Retina (tissue), 1 donor: ENCODE measurements at regions not wholly inside any gene's neighbourhood (a gene's known extent, or its start where the extent isn't known, plus 50 kb on each side); places are given as distances from the start of the nearest gene placed in this dataset.
A peak's percentile ranks its signal among the peaks of the same experiment; 100 is the strongest.
"Not testable (repeated sequence)": the region's sequence is repeated elsewhere in the genome, so short reads cannot be mapped to it uniquely, and the experiment has no call there.

Source experiments
- DNase-seq: peaks from one replicate; pipeline ENCODE4 v3.0.0-alpha.2; 2016

DNA sequence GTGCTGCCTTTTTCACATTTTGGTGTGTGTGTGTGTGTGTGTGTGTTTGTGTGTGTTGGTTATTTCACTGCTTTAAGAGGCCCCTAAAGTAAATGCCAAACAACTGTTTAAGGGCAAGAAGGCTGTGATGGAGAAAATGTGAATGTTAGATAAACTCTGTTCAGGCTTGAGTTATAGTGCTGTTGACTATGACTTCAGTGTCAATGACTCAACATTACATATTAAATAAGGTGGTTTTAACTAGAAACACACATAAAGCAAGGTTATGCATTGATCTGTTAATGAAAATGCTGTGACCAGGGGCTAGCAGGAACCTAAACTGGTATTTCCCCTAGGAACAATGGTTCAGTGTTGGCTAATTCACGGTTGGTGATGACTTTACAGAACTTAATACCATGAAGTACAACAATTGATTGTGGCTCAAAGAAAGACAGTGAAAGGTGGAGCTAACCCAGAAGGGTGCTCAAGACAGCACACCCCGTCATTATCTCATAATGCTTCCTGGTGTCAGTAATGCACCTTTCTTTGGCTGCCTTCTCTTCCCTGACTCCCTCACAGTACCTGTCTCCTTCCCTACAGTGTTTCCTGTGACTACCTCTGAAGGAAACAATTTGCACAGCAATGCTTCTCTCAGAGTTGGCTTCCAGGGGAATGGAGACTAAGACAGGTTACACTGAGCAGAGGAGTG, 116.1 kb downstream of the RIN2 start:
- DNase-seq, result no peak

DNA sequence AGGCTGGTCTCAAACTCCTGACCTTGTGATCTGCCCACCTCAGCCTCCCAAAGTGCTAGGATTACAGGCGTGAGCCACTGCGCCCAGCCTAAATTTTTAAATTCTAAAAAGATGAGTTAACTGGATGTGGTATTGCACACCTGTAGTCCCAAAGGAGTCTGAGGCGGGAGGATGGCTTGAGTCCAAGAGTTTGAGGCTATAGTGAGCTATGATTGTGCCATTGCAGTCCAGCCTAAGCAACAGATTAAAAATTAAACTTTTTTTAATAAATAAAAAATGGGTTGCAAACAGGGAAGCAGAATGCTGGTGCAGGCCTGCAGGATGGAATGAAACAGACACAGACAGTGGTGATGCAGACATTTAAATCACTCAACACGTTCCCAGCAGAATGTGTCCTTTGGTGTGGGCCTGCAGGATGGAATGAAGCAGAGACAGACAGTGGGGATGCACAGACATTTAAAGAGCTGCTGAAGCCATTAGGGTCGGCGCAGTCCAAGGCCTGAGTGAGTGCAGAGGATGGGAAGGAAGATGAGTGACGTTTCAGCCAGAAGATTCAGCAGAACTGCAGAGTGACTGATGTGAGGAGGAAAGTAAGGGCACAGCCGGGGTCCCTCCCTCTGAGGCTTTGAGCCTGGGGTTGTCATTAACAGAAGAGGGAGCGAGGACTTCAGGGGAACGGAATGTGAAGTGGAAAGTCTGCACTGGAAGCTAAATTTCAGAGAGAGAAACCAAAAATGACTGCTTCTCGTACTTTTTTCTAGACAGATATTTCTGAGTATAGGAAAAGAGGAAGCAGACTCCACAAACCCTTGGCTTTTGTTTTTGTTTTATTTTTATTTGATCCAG, 117.5 kb downstream of the RIN2 start:
- DNase-seq, result no peak

DNA sequence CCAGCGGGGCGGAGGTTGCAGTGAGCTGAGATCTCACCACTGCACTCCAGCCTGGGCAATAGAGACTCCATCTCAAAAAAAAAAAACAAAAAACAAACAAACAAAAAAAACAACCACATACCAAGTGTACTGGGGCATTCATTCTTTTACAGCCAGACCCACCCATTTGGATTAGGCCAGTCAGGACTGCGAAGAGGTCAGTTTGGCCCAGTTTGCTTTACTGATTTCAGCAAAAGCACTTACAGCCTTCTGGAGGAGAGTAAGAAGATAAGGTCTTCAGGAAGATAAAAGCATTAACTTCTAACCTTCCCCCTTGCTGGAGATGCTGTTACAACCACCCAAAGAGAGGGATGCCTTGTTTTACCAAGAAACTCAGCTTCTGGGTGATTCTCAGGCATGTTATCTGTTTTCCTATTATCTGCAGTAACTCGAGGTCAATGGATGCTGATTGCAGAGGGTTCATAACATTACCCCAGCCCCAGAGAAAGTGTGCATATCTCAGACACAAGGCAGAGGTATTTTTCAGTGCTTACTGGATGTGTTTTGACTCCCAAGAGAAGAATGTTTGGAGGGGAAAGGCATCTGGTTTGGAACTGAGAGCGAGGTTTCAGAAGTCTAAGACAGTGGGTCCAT, 118.9 kb downstream of the RIN2 start:
- no peak for DNase-seq

DNA sequence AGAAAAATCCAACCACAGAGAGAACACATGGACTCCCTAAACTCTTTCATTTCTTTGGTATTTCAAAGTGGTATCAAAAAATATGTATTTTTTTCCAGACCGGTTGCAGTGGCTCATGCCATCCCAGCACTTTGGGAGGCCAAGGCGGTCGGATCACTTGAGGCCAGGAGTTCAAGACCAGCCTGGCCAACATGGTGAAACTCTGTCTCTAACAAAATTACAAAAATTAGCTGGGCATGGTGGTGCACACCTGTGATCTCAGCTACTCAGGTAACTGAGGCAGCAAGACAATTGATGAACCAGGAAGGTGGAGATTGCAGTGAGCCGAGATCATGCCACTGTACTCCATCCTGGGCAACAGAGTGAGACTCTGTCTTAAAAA, 121.8 kb downstream of the RIN2 start:
- DNase-seq, result not testable (repeated sequence)

DNA sequence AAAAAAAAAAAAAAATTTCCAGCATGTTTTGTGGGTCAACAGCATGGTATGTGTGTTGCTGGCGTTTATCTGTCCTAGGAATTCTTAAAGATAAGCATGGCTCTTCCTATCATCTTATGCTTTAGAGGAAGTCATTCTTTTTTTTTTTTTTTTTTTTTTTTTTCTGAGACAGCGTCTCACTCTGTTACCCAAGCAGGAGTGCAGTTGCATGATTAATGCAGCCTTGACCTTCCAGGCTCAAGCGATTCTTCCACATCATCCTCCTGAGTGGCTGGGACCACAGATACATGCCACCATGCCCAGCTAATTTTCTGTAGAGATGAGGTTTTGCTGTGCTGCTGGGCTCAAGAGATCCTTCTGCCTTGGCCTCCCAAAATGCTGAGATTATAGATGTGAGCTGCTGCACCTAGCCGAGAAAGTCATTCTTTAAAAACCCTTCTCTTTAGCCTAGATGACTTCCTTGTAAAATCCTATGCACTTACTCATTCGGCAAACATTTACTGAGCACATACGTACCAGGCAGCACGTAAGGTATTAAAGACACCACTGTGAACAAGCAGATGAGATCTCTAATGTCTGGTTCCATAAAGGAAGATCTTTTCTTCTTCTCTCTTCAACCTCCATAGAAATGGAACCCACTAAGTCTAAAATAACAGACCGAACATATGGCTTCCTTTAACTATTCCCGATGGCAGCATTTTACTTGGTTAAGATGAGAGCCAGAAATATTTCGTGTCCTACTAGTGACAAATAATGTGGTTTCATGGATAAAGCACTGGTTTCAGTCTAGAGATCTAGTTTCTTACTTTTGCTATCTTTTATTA, 122.4 kb downstream of the RIN2 start:
- DNase-seq, result no peak

DNA sequence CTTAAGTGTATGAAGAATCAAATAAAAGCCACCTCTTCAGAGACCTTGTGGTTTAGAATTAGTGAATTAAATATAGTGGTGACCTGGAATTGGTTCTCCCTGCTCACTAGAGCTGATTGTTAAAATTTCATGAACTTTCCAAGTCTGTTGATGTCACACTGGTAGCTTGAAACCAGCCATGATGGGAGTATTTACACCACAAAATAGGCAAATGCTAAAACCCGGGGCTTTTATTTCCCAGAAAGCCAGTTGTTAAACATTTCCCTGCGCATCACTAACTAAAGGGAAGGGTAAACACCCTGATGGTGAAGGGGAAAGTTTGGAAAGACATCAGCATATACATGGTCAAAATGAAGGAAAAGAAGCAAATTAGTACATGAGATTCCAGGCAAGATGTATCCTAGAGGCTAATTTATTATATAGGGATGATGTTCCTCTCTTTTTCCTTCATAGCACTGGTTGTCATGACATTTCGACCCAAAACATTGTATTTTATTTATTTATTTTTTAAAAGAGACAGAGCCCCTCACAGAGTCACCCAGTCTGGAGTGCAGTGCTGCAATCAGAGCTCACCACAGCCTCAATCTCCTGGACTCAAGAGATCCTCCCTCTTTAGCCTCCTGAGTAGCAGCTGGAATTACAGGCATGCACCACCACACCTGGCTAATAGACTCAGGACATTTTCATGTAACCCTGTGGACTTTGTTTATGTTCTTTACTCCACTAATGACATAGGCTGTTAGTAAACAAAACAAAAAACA, 123.2 kb downstream of the RIN2 start:
- no peak for DNase-seq

DNA sequence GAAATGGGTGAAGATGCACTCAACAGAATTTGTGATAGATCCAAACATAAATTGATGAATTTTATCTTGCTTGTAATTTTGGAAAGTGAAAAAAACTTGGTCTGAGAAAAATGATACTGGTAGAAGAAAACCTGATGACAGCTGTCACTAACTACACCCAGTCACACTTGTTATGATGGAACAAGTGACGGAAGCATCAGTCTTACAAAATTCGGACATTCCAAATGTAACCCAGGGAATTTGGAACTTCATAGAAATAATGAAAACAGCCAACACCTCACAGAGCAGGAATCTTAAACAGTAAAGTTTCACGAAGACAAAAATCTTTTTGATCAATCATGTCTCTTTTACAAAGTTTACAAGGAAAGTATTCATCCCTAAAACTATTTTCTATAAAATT, 123.9 kb downstream of the RIN2 start:
- no peak for DNase-seq

DNA sequence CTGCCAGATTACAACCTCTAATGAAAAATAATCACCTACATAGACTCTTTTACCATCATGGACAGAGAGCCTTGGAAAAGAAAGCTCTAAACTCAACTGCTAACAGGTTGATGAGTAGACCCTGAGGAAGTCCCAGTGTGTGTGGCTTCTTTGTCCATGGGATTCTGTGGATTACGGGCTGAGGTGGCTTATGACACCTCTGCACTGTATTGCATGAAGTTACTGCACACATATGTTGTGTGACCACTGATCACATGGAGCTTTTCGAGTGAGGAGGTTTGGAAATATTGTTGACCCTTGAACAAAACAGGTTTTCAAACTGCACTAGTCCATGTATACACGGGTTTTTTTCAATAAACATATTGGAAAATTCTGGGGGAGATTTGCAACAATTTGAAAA, 124.4 kb downstream of the RIN2 start:
- DNase-seq, result no peak

DNA sequence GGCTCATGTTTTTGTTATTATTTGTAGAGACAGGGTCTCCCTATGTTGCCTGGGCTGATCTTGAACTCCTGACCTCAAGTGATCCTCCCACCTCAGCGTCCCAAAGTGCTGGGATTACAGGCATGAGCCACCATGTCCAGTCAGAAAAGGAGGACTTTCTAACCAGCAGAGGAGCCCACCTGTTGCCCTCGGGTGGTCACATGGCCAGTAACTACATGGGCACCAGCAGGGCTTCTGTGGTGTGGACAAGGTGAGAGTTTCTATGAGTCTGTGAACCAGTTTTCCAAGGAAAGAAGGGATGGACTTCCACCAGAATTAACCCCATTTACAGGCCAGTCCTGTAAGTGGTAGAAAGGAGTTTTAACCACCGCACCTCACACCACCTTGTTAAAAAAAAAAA, 125.4 kb downstream of the RIN2 start:
- no peak for DNase-seq

DNA sequence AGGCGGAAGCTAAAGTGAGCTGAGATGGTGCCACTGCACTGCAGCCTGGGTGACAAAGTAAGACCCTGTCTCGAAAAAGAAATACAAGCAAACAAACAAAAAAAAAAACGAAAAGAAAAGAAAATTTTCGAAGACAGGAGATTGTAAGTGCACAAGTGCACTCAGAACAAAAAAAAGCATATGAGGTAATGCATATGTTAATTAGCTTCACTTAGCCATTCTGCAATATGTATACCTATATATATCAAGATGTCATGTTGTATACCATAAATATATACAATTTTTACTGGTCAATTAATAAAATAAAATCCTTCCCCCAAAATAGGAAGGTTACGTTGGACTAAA, 127.5 kb downstream of the RIN2 start:
- peak; percentile 37 for DNase-seq

DNA sequence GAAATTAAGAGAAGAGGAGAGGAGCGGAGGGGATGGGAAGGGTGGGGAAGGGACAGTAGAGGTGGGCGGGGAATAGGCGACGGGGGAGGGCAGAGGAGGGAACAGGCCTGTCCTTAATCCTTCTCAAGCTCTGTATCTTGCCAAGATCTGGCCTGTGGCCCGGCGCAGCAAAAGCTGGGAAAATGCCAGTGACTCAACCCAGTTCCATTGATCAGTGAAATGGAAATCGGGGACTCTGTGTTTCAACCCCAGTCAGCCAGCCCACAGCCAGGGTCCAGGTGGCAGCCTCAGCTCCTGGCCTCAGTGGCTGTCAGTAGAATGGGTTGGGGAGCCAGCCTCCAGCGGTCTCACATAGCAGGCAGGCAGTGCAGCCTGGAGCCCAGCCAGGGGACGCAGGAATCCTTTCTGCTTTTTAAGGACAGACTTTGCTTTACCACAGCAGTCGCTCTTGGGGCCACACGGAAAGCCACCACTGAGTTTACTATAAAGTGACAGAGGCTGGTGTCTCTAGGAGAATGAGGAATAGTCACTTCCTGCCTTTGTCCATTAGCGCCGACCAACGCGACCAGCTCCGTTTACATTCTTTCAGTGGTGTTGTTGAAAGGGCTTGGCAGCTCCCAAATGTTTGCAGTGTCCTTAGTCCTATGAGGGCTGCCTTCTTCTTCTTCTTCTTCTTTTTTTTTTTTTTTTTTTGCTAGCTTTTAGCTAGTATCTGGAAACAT, 128.0 kb downstream of the RIN2 start:
- peak; percentile 46 for DNase-seq

DNA sequence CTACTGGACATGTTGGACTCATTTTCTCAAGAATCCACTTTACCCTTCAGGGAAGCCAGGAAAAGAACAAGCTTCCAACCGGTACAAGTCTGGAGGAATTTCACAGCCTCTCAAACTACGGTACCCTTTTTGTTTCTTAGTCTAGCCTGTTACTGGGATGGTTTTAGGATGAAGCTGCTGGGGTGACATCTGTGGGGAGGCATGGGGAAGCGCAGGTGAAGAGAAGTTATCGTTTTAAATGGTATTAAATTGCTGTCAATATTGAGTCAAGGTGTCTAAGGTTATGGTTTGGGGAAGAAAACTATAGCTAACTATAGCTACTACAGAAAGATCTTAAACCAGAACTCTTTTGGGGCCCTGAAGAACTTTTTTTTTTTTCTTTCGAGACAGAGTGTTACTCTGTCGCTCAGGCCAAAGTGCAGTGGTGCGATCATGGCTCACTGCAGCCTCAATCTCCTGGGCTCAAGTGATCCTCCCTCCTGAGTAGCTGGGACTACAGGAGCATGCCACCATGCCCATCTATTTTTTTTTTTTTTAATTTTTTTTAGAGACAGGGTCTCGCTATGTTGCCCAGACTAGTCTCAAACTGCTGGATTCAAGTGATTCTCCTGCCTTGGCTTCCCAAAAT, 128.7 kb downstream of the RIN2 start:
- peak; percentile 7 for DNase-seq

DNA sequence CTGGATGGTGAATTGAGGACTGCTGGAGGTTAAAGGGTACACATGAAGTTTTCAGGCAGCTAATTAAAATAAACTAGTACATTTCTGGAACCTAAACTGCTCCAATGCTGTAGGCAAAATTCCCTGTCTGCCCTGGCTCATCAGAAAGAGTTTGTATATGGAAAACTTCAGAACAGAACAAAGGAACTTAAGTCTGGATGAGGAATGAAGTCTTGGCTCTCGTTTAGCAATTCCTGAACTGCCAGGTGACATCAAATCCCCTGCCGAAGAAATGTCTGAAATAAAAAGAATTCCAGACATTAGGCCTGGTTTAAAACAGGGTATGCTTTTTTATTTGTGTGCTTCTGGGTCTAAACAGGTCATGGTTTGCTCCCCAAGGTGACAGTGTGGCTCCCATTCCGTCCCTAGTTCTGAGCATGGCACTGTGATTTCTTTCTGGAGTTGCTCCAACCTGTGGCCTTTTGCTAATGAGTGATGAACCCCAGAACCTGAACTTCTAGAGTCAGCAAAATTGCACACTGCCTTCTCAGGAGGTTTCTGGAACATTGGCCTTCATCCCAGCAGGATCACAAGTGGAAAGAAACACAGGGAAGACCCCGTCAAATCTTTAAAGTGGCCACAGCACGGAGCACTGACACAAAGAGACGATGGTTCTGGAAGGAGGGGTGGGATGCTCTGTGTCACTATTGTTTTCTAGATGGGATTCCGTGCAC, 129.4 kb upstream of the NAA20 start:
- DNase-seq, result no peak

DNA sequence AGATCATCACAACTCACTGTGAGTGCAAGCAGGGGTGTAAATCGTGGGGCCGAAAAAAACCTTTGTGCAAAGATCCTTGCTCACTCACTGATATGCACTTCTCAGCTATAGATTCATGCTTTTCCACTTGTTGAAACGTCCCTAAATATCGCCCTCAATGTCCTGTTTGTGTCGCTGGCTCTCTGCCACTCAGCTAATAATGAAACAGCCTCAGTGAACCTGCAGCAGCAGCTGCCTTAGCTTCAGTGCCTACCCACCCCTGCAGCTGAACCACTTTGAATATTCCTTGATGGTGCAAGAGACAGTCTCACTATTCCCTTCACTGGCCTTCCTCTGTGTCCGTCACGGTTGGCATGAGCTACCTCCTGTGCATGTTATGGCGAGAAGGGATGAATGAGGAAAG, 128.9 kb upstream of the NAA20 start:
- peak; percentile 48 for DNase-seq

DNA sequence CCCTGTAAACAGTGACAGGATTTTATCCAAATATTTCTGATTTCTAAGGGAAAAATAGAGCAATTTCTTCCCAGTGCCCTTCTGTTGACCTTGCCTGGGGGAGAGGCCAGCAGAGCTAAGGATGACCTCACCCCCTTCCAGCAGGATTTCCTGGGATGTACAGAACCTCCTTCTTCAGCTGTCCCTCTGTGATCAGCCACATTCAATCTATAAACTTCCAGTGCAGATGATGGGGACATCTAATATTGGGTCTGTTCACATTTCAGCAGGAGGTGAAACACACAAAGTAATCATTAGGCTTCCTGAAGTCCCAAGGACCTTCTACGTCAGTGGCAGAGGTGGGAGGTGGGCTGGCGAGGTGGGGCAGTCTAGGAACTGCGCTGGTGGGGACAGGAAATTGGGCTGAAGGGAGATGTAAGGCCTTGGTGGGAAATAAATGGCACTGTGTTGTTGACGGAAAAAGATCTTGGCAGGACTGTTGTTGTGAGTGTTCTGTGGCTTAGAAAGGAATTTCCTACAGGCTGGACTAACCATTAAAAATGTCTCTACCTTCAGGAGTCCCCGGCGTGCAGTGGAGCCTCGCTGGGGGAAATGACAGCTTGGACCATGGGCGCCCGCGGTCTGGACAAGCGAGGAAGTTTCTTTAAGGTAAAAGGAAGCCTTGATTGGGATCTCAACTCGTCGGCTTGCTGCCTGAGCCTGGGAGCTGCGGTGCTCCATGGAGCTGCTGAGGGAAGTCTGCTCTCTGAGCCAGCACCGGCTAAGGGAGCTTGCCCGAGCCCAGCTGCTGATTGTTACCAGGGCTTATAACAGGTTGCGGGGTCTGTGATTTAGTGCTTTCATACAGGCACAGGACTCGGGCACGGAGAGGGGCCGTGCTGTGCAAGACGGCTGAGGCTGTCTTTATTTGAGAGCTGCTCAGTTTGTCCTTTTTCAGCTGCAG, 127.9 kb upstream of the NAA20 start:
- peak; percentile 80 for DNase-seq

DNA sequence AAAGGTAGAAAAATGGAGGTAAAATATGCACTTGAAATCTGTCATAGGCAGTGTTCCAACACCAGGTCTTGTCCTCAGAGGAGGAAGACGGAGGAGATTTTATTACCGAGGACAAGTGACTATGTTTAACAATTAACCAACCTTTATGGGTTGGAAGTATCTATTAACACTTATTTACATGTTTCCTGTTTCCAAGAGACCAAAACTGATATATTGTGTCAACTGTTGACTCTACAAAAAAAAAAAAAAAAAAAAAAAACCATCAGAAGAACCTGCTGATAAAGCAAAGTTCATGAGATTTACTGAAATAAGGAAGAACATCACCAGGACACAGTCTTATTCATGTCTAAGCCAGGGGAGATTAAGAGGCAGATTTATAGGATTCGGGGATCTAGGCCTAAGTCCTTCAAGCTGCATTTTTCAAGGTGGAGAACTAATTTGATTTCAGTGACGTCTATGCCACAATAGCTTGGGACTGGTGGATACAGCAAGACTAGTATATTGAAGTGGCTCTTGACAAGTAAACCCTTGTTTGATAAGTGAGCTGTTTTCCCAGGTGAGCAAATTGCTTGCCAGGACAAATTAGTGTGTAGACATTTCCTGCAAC, 126.6 kb upstream of the NAA20 start:
- no peak for DNase-seq

DNA sequence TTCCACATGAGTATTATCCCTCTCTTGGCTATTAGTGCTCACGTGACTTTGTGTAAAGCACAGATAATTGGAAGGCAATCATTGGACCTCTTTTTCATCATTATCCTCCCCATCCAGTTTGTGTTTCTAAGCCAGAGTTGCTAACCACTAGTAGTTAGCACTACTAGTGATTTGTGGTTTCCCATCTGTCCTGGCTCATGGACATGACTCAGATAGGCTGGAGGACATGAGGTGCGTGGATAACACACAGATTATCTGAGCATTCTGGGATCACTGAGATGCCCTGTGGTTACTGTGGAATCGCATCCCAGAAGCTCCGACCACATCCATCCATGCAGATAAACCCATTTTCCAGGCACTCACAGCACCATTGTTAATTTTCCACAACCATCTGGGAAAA, 123.8 kb upstream of the NAA20 start:
- no peak for DNase-seq

DNA sequence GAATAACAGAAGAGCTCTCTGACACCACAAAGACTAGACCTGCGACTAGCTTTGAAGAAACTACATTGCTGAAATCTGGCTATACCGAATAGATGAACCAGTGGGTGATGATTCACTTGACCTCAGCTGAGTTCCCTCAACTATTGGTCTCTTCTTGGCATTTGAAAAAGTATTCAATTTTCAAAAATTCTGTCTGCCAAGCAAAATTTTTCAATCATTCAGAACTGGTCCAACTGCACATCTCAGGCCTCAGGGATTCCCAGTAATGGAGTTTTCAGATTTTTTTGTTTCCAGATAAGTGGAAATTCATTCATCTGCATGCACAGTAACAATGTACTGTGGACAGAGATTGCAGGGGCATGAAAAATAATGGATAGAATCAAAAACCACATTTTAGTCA, 121.4 kb upstream of the NAA20 start:
- DNase-seq, result no peak

DNA sequence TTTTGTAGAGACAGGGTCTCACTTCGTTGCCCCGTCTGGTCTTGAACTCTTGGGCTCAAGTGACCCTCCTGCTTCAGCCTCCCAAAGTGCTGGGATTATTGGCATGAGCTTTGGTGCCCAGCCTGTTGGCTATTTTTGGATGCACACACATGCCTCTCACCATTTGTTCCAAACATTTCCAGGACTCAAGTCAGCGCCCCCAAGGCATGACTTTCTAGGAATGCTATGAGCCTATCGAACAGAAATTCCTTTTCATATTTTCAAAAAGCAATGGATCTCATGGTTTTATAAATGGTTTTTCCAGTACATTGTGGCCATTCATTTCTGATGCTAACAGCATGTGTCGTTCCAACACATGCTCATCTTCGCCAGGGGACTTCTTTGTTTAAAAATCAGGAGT, 119.3 kb upstream of the NAA20 start:
- DNase-seq, result no peak
